GM19438 (cell line): ENCODE measurements at regions not wholly inside any gene's neighbourhood (a gene's known extent, or its start where the extent isn't known, plus 50 kb on each side); places are given as distances from the start of the nearest gene placed in this dataset.
"Not testable (repeated sequence)": the region's sequence is repeated elsewhere in the genome, so short reads cannot be mapped to it uniquely, and the experiment has no call there.

Experiments used
- ATAC-seq: cut with Tn5 transposase; IDR thresholded peaks from one replicate; pipeline ENCODE4 v1.9.1; 2021; ENCODE audit warnings: low read depth; ENCODE audit not compliant: unreplicated experiment

DNA sequence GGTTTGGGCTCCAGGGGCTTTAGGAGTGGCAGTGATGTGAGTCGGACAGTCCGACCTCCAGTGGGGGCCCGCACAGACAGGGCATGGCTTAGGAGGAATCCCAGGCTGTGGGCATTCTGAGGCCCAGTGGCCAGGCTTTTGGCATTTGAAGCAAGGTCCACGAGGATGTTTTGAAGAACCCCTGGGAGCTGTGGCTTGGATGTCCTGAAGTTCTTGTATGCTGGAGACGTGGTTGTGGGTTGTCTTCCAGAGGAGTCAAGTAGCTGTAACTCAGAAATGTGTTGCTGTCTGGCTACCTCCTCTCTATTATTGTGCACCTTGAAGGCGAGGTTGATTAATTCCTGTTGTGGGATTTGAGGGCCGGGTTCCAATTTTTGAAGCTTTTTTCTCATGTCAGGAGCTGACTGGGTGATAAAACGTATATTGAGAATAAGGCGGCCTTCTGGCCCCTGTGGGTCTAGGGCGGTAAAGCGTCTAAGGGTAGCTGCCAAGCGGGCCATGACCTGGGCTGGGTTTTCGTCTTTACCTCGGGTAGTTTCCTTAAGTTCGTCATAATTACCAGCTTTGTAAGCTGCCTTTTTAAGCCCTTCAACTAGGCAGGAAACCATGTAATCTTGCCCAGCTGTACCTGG, 67.3 kb upstream of the EZR start:
- not testable (repeated sequence) for ATAC-seq

DNA sequence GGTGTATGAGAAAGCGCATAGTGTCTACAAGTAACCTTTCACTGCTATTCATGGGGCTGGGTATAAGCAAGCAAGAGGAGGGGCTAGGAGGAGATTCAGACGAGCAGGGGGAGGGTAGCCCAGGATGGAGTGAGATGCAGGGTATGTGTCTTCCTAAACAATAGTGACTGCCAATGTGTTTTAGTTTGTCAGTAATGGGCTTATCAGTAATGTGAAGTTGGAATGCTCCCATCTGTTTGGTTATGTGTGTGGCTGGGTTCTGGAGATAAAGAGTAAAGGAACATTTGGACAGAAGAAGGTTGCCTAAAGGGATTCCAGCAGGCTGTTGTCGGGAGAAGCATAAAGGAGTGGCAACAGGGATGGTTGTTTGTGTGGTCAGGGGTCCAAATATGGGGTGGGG, 62.7 kb upstream of the EZR start:
- not testable (repeated sequence) for ATAC-seq

DNA sequence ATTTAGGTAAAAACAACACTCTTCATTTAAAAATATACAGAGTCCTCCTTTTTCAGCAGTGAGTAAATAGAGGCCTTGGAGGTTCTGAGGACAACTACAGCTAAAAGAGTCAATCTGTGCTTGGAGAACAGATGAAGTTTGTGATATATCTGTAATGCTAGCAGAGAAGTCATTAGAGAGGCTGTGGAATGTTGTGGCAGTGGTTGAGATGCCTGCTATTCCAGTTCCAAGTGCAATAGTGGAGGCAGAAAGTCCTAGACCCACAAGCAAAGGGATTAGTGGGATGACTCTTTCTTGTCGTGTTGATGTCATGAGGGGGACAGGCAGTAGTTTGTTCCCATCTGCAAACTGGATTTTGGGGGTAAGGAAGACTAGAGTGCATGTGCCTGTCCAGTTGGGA, 62.1 kb upstream of the EZR start:
- not testable (repeated sequence) for ATAC-seq

DNA sequence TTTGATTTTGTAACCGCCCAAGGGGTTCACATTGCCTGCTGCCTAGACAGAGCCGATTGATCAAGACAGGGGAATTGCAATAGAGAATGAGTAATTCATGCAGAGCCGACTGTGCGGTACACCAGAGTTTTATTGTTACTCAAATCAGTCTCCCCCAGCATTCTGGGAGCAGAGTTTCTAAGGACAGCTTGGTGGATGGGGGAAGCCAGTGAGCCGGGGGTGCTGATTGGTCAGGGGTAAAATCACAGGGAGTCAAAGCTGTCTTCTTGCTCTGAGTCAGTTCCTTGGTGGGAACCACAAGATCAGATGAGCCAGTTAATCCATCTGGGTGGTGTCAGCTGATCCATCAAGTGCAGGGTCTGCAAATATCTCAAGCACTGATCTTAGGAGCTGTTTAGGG, 60.0 kb upstream of the EZR start:
- no peak for ATAC-seq

DNA sequence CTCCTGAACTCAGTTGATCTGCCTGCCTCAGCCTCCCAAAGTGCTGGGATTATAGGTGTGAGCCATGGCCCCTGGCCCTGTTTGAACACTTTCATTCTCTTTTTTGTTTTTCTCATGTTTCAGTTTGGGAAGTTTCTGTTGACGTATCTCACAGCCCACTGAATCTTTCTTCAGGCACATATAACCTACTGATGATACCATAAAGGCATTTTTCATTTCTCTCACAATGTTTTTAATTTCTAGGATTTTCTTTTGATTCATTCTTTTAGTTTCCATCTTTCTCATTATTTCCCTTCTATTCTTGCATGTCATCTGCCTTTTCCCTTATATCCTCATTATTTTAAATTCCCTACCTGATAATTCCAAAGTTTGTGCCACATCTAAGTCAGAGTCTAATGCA, 58.5 kb upstream of the EZR start:
- ATAC-seq: no peak

DNA sequence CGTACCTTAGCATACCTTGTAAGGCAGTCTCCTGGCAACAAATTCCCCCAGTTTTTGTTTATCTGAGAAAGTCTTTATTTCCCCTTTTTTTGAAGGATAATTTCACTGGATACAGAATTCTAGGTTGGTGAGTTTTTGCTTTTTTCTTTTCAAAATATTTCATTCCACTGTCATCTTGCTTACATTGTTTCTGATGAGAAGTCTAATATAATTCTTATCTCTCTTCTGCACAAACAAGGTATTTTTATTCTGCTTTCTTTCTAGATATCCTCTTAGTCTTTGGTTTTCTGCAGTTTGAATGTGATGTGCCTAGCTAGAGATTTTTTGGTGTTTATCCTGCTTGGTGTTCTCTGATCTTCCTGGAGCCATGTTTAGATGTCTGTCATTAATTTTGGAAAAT, 57.7 kb upstream of the EZR start:
- ATAC-seq: no peak

DNA sequence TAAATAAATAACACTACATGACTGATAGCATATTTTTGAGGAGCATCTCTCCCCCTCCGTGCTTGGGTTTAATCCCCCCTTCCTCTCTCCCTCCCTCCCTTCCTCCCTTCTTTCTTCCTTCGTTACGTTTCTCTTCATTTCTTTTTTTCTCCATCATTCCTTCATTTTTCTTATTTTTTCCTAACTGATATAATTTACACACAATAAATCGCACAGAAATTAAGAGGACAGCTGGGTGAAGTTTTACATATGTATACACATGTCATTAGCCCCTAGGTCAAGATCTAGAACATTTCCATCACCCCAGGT, 51.4 kb upstream of the EZR start:
- no peak for ATAC-seq

DNA sequence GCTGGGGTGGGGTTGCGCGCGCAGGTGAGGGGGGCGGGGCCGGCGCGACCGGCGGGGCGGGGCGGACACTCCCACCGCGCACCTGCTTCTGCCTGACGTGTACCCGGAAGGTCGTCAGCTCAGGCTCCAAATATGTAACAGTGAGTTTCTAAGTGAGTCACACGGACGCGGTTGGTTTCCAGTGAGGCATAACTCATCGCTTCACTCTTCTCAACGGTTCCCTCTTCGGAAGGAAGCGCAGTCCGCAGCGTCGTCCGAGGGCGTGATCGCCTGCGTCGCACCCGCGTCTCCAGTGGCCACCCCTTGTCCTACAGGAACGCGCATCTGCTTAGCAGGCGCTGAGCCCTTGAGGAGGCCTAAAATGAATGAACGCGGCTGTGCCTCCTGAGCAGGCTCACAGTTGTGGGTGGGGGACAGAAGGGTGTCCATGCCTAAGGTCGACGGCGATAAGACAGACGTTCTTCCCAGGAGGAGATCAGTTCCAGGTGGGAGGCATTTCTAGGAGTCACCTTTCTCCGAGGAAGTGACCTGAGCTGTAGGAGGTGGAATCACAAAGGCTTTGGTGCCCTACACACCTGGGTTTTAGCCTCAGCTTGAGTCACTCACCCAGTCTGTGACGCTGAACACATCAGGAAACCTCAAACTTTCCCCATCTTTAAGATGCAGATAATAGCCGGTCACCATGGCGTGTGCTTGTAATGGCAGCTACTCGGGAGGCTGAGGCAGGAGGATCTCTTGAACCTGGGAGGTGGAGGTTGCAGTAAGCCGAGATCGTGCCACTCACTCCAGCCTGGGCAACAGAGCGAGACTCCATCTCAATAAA, 50.9 kb upstream of the EZR start:
- ATAC-seq: peak; percentile 92

DNA sequence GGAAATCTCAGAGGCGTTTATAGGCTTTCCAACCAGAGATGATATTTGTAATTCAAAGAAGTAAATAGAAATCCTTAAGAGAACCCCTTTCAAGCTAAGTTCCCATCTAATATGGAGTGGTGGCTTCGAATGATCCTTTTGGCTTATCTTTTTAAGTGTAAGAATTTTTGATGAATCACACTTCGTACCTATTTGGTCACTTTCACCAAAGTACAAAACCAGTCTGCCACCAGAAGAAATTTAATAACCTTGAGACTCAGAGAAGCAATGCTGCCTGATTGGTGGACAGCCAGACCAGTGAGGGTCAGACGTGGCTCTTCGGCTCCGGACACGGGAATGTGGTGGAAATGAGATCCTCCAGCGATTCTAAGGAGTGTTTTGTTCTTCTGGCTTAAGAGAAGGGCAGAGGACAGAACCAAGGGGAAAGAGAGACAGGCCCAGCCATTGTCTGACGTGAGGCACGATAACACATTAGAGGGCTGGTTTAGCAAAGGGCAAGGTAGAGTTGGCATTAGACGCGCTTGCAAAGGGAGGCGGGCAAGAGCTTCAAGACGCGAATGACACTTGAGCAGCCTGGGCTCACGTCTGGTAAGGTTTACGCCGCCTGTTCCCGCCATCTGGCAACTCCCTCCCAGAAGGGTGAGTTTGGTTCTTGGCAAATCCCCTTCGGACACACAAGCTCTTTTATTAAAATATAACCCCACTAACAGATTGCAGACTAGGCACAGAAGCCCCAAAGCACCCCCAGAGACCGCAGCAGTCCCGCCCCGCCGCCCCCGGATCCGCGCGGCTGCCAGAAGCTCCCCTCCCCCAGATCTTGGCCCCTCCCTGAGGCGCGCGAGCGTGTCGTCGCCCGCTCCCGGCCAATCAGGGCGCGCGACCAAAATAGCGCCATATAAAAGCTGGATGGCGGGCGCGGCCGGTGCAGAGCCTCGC, 50.0 kb upstream of the EZR start:
- peak; percentile 65 for ATAC-seq
